Naive thymus-derived CD8-positive, alpha-beta T cell (primary cell): ENCODE measurements at regions not wholly inside any gene's neighbourhood (a gene's known extent, or its start where the extent isn't known, plus 50 kb on each side); places are given as distances from the start of the nearest gene placed in this dataset.

Experiments used
- ATAC-seq, 2 donors: fragments of 150-1000 bp; cut with Tn5 transposase in 1 of 2; sonication (Bioruptor Pico), chemical (Tn5 transposase) in 1 of 2; 1 replicate in 1 of 2; 2 replicates in 1 of 2; pipeline ENCODE4 v1.10.0; 2021; ENCODE audit warnings: mild to moderate bottlenecking in 2 of 2, moderate library complexity in 2 of 2
- POLR2A ChIA-PET: fragments of 350-600 bp; sonication (Branson Sonifier 250); formaldehyde crosslinking; loops from one replicate; lab custom pipeline; 2021; ENCODE audit warnings: antibody characterized with exemption; lab: Charles Lee
- DNase-seq, 10 donors: peaks; one replicate each; pipeline versions ENCODE4 v3.0.0 to v3.0.0-alpha.2; 2020 to 2022
- H3K27ac Mint-ChIP-seq, 10 donors: one replicate each; pipeline ENCODE4 v1.8.0; 2020 to 2022; ENCODE audit warnings: mild to moderate bottlenecking in 10 of 10, mixed read lengths in 10 of 10, moderate library complexity in 4 of 10, inconsistent platforms in 1 of 10
- H3K27me3 Mint-ChIP-seq, 5 donors: one replicate each; pipeline ENCODE4 v1.8.0; 2021 to 2022; ENCODE audit warnings: mixed read lengths in 5 of 5
- H3K36me3 Mint-ChIP-seq, 3 donors: one replicate each; pipeline ENCODE4 v1.8.0; 2020 to 2022; ENCODE audit warnings: mixed read lengths in 3 of 3, mild to moderate bottlenecking in 2 of 3, inconsistent platforms in 1 of 3
- H3K4me1 Mint-ChIP-seq, 4 donors: one replicate each; pipeline ENCODE4 v1.8.0; 2021 to 2022; ENCODE audit warnings: mixed read lengths in 4 of 4
- H3K4me3 Mint-ChIP-seq, 10 donors: one replicate each; pipeline ENCODE4 v1.8.0; 2020 to 2022; ENCODE audit warnings: mild to moderate bottlenecking in 10 of 10, mixed read lengths in 10 of 10, moderate library complexity in 6 of 10, inconsistent platforms in 1 of 10
- H3K9me3 Mint-ChIP-seq, 9 donors: one replicate each; pipeline ENCODE4 v1.8.0; 2020 to 2022; ENCODE audit warnings: mixed read lengths in 9 of 9, mild to moderate bottlenecking in 3 of 9, inconsistent platforms in 1 of 9, moderate library complexity in 1 of 9

GRCh38 chr5:72623936-72624335, 116.7 kb upstream of the ZNF366 start:
- no peak for DNase-seq
- POLR2A ChIA-PET, result no interaction called here
- H3K36me3 Mint-ChIP-seq, result no peaks in the 10 kb centered on the region
- peaks cover 6 to 35% (median 24%) of the 10 kb centered on the region in 5 donors for H3K27me3 Mint-ChIP-seq
- no peak for ATAC-seq
- no peaks in the 10 kb centered on the region for H3K9me3 Mint-ChIP-seq
- H3K4me1 Mint-ChIP-seq, result no peaks in the 10 kb centered on the region
- H3K4me3 Mint-ChIP-seq, result no peak overlapping the region
- H3K27ac Mint-ChIP-seq, result no peak overlapping the region

- POLR2A ChIA-PET, result no interaction called here
- Mint-ChIP-seq H3K9me3 (no peaks in the 10 kb centered on the region), H3K4me3 (no peak overlapping the region), H3K27me3 (peaks cover 6 to 35% (median 24%) of the 10 kb centered on the region in 5 donors), H3K36me3 (no peaks in the 10 kb centered on the region), H3K4me1 (no peaks in the 10 kb centered on the region), H3K27ac (no peak overlapping the region)
- DNase-seq (no peak), ATAC-seq (no peak)
Observed at GRCh38 chr5:72623323-72623722, 116.1 kb upstream of the ZNF366 start.

- Mint-ChIP-seq H3K27ac (no peak overlapping the region), H3K36me3 (no peaks in the 10 kb centered on the region), H3K9me3 (no peaks in the 10 kb centered on the region), H3K4me1 (no peaks in the 10 kb centered on the region), H3K4me3 (no peak overlapping the region), H3K27me3 (peaks cover 6 to 35% (median 24%) of the 10 kb centered on the region in 5 donors)
- ATAC-seq (no peak), DNase-seq (no peak)
- POLR2A ChIA-PET, result no interaction called here
Observed at GRCh38 chr5:72622170-72622760, 115.1 kb upstream of the ZNF366 start.

- peaks cover 5 to 35% (median 26%) of the 10 kb centered on the region in 5 donors for H3K27me3 Mint-ChIP-seq
- H3K9me3 Mint-ChIP-seq, result no peaks in the 10 kb centered on the region
- DNase-seq, result no peak
- no peak overlapping the region for H3K4me3 Mint-ChIP-seq
- no peak for ATAC-seq
- no peaks in the 10 kb centered on the region for H3K4me1 Mint-ChIP-seq
- POLR2A ChIA-PET, result no interaction called here
- H3K27ac Mint-ChIP-seq, result no peak overlapping the region
- no peaks in the 10 kb centered on the region for H3K36me3 Mint-ChIP-seq
Observed at GRCh38 chr5:72621576-72621975, 114.4 kb upstream of the ZNF366 start.

GRCh38 chr5:72619677-72620076, 112.5 kb upstream of the ZNF366 start:
- H3K27me3 Mint-ChIP-seq, result peaks cover 4 to 21% (median 14%) of the 10 kb centered on the region in 5 donors
- no peaks in the 10 kb centered on the region for H3K4me1 Mint-ChIP-seq
- DNase-seq (no peak), ATAC-seq (no peak)
- H3K9me3 Mint-ChIP-seq, result no peaks in the 10 kb centered on the region
- no peak overlapping the region for H3K27ac Mint-ChIP-seq
- POLR2A ChIA-PET, result no interaction called here
- no peak overlapping the region for H3K4me3 Mint-ChIP-seq
- no peaks in the 10 kb centered on the region for H3K36me3 Mint-ChIP-seq

DNA sequence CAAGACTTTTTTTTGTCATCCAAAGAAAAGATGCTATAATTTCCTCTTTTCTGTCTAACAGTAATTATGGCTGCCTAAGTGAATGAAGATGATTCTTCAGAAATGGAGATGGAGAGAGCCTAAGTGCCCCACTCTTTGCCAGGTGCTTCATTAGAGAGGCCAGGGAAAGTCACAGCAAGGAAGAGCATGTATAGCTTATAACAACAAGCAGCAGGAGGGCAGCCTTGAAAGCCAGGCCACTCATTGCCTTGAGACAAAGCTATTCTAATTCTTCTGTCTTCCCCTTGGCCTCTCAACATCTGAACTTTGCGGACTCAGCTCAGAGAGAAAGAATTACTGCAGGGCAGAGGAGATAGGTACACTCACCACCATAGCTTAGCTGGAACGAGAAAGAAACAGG, 112.0 kb upstream of the ZNF366 start:
- H3K36me3 Mint-ChIP-seq, result no peaks in the 10 kb centered on the region

GRCh38 chr5:72618708-72619107, 111.5 kb upstream of the ZNF366 start:
- DNase-seq, result no peak
- ATAC-seq, result no peak
- Mint-ChIP-seq H3K4me1 (no peaks in the 10 kb centered on the region), H3K9me3 (no peaks in the 10 kb centered on the region), H3K36me3 (no peaks in the 10 kb centered on the region), H3K27ac (no peak overlapping the region), H3K27me3 (peaks cover 3 to 24% (median 11%) of the 10 kb centered on the region in 5 donors), H3K4me3 (no peak overlapping the region)
- POLR2A ChIA-PET, result no interaction called here

More for the DNA sequence above, 112.0 kb upstream of the ZNF366 start:
- DNase-seq (no peak), ATAC-seq (no peak)
- POLR2A ChIA-PET, result no interaction called here
- peaks cover 3 to 22% (median 11%) of the 10 kb centered on the region in 5 donors for H3K27me3 Mint-ChIP-seq
- no peaks in the 10 kb centered on the region for H3K4me1 Mint-ChIP-seq
- peak overlapping the region in 1 of 10 donors; percentile 87 for H3K27ac Mint-ChIP-seq
- H3K9me3 Mint-ChIP-seq, result no peaks in the 10 kb centered on the region
- H3K4me3 Mint-ChIP-seq, result no peak overlapping the region

DNA sequence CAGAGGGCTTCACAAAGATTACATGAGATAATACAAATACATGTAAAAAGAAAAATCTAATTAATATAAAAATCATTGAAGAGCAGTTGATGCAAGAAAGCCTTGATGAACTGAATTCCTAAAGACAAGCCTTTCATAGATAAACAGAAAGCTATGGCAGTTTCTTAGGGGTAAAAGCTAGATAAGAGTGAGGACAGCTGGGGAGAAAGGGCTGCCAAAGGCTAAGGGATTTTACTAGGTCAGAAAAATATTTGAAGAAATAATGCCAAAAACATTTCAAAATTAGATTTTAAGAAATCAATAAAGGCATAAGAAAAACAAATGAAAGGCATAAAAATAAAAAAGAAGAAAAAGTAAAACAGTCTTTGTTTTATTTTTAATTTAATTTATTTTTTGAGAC, 107.9 kb upstream of the ZNF366 start:
- DNase-seq (no peak), ATAC-seq (no peak)
- Mint-ChIP-seq H3K9me3 (no peaks in the 10 kb centered on the region), H3K27me3 (peaks cover 3 to 20% (median 9%) of the 10 kb centered on the region in 5 donors), H3K4me3 (no peak overlapping the region), H3K4me1 (peaks cover 3 to 8% (median 7%) of the 10 kb centered on the region in 4 donors), H3K36me3 (no peaks in the 10 kb centered on the region), H3K27ac (no peak overlapping the region)
- POLR2A ChIA-PET, result no interaction called here

DNA sequence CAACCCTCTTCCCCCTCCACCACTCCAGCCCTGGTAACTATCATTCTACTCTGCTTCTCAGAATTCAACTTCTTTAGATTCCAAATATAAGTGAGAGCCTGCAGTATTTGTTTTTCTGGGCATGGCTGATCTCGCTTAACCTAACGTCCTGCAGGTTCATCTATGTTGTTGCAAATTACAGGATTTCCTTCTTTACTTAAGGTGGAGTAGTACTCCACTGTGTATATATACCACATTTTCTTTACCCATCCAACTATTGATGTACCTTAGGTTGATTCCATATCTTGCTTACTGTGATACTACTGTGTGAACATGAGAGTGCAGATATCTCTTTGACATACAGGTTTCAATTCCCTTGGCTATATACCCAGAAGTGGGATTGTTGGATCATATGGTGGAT, 106.3 kb upstream of the ZNF366 start:
- Mint-ChIP-seq H3K4me1 (peaks cover 3 to 8% (median 7%) of the 10 kb centered on the region in 4 donors), H3K4me3 (no peak overlapping the region), H3K27me3 (peaks cover 3 to 20% (median 5%) of the 10 kb centered on the region in 5 donors), H3K27ac (no peak overlapping the region), H3K9me3 (no peaks in the 10 kb centered on the region), H3K36me3 (no peaks in the 10 kb centered on the region)
- DNase-seq, result no peak
- ATAC-seq, result no peak
- POLR2A ChIA-PET, result no interaction called here

DNA sequence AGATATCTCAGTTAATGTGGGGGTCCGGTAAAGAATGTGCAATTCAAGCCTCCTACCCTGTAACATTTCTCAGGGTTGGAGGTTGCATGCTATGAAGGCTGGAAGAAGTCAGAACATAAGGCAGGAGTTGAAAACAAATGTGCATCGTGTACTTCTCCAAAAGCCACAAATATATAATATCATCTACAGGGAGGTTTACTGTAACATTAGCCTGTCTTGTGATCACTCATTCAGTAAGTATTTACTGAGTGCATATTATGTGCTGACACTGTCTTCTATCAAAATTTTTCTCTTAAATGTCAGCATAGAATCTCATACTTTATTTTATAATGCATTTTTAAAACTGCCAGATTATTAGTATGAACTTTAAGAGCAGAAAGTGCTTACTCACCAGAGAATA, 105.6 kb upstream of the ZNF366 start:
- POLR2A ChIA-PET, result no interaction called here
- Mint-ChIP-seq H3K27ac (no peak overlapping the region), H3K36me3 (no peaks in the 10 kb centered on the region)

DNA sequence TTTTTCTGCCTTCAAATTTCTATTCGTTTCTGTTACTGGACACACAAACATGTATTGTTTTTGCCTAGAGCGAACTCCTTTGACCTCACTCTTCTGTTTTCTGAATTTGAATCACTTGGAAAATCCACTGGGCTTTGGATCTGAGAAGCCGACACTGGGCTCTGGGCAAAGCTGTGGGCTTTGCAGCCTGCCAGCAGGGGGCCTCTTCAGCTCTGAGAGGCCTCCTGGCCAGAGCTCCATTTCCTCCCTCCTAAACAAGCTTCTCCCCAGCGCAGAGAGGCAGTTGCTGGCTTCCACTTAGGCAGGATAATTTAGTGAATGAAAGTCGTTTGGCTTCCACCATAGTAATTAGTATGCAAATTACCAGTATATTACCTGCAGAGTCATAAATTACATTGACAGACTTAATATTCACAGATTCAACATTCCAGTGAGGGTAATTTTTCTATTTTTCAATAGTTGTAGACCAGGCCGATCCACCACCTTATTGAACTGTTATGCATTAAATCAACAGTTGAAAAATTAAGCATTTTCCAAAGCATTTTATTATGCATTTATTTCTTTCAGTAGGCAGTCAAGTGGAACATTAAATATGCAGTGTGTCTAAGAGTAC, 104.0 kb upstream of the ZNF366 start:
- H3K4me1 Mint-ChIP-seq, result peaks cover 3 to 8% (median 7%) of the 10 kb centered on the region in 4 donors
- no peak overlapping the region for H3K27ac Mint-ChIP-seq
- H3K27me3 Mint-ChIP-seq, result peaks cover 5 to 22% (median 8%) of the 10 kb centered on the region in 5 donors
- POLR2A ChIA-PET, result interaction anchor here (1.1 kb wide), 1 partner anchor 207 kb away, joined by 5 read pairs; no protein-coding TSS in a partner anchor
- peak; percentile 73 to 82 for ATAC-seq
- peak in 9 of 10 donors; percentile 13 to 67 (median 26) for DNase-seq
- H3K36me3 Mint-ChIP-seq, result no peaks in the 10 kb centered on the region
- no peaks in the 10 kb centered on the region for H3K9me3 Mint-ChIP-seq
- H3K4me3 Mint-ChIP-seq, result no peak overlapping the region

More for the DNA sequence above, 105.6 kb upstream of the ZNF366 start:
- peaks cover 3 to 8% (median 7%) of the 10 kb centered on the region in 4 donors for H3K4me1 Mint-ChIP-seq
- no peak for DNase-seq
- H3K27me3 Mint-ChIP-seq, result peaks cover 3 to 20% (median 5%) of the 10 kb centered on the region in 5 donors
- H3K9me3 Mint-ChIP-seq, result no peaks in the 10 kb centered on the region
- no peak overlapping the region for H3K4me3 Mint-ChIP-seq
- ATAC-seq, result no peak

DNA sequence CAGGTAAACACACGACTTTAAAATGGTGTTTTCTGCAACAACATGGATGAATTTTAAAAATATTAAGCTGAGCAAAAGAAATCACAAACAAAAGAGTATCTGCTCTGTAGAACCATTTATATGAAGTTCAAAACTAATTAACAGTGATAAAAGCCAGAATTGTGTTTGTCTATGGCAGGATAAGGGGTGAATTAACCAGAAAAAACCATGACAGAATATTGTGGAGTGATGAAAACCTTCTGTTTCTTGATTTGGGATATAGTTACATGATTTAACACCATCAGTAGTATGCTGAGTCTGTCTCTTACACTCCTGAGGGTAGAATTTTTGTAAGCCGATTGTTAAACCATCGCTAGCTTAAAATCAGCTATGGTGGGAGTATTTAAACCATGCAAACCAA, 101.7 kb upstream of the ZNF366 start:
- DNase-seq, result no peak
- Mint-ChIP-seq H3K36me3 (no peaks in the 10 kb centered on the region), H3K4me3 (no peak overlapping the region), H3K27me3 (peaks cover 7 to 25% (median 10%) of the 10 kb centered on the region in 5 donors), H3K9me3 (no peaks in the 10 kb centered on the region), H3K27ac (no peak overlapping the region), H3K4me1 (peaks cover 3 to 8% (median 7%) of the 10 kb centered on the region in 4 donors)
- no peak for ATAC-seq
- POLR2A ChIA-PET, result no interaction called here

DNA sequence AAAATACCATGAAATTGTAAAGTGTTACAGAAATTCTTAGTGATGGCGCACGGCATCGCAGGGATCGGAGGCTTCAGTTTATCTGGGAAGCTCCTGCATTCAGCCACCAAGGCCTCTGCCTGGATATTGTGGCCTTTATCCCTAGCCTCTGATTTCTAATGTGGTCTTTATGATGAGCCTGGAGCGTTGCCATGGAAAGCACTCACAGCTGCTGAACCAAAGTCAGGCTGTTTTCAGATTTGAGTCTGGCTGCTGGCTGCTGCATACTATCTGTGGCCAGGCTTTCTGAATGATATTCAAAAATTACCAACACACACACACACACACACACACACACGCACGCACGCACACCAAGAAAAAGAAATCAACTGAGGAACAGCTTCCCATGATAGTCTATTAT, 101.1 kb upstream of the ZNF366 start:
- POLR2A ChIA-PET, result no interaction called here
- DNase-seq (no peak), ATAC-seq (no peak)
- H3K27ac Mint-ChIP-seq, result no peak overlapping the region
- no peaks in the 10 kb centered on the region for H3K36me3 Mint-ChIP-seq
- H3K27me3 Mint-ChIP-seq, result peaks cover 7 to 25% (median 9%) of the 10 kb centered on the region in 5 donors
- H3K4me3 Mint-ChIP-seq, result no peak overlapping the region
- H3K4me1 Mint-ChIP-seq, result peaks cover 3 to 8% (median 7%) of the 10 kb centered on the region in 4 donors
- H3K9me3 Mint-ChIP-seq, result no peaks in the 10 kb centered on the region
